Natural killer cell (primary cell): ENCODE measurements at regions not wholly inside any gene's neighbourhood (a gene's known extent, or its start where the extent isn't known, plus 50 kb on each side); places are given as distances from the start of the nearest gene placed in this dataset.

ENCODE experiments used
- ATAC-seq, 3 donors: fragments of 150-1000 bp in 2 of 3; fragments of 200-7000 bp in 1 of 3; cut with Tn5 transposase; 1 replicate in 1 of 3; 2 replicates in 2 of 3; pipeline ENCODE4 v1.10.0; 2021; ENCODE audit warnings: mild to moderate bottlenecking in 2 of 3, moderate library complexity in 2 of 3
- DNase-seq, 2 donors: peaks; one replicate each; pipeline versions ENCODE4 v3.0.0 to v3.0.0-alpha.2; 2013 to 2021; ENCODE audit warnings: mixed read lengths in 1 of 2
- H3K27ac ChIP-seq: one replicate; pipeline ENCODE4 v1.5.1; 2013; ENCODE audit warnings: mild to moderate bottlenecking, low read length
- H3K27me3 ChIP-seq: one replicate; pipeline ENCODE4 v1.6.1; 2013; ENCODE audit warnings: low read length; ENCODE audit not compliant: control insufficient read depth, insufficient read depth
- H3K36me3 ChIP-seq: one replicate; pipeline ENCODE4 v1.6.1; 2013; ENCODE audit warnings: low read length; ENCODE audit not compliant: control insufficient read depth, insufficient read depth
- H3K4me1 ChIP-seq: one replicate; pipeline ENCODE4 v1.6.1; 2013; ENCODE audit warnings: low read length; ENCODE audit not compliant: control insufficient read depth, insufficient read depth
- H3K4me3 ChIP-seq: one replicate; pipeline ENCODE4 v1.5.1; 2013; ENCODE audit warnings: low read length
- H3K9me3 ChIP-seq: one replicate; pipeline ENCODE4 v1.6.1; 2013; ENCODE audit warnings: low read length; ENCODE audit not compliant: control insufficient read depth, insufficient read depth
- H3K27ac Mint-ChIP-seq, 2 donors: one replicate each; pipeline ENCODE4 v1.8.0; 2022; ENCODE audit warnings: mild to moderate bottlenecking in 2 of 2, mixed read lengths in 2 of 2, moderate library complexity in 1 of 2
- H3K27me3 Mint-ChIP-seq, 2 donors: one replicate each; pipeline ENCODE4 v1.8.0; 2022; ENCODE audit warnings: low read depth in 2 of 2, mixed read lengths in 2 of 2
- H3K36me3 Mint-ChIP-seq: one replicate; pipeline ENCODE4 v1.8.0; 2022; ENCODE audit warnings: mixed read lengths
- H3K4me1 Mint-ChIP-seq, 2 donors: one replicate each; pipeline ENCODE4 v1.8.0; 2022; ENCODE audit warnings: mixed read lengths in 2 of 2
- H3K4me3 Mint-ChIP-seq: one replicate; pipeline ENCODE4 v1.8.0; 2022; ENCODE audit warnings: mild to moderate bottlenecking, moderate library complexity, mixed read lengths
- H3K9me3 Mint-ChIP-seq, 2 donors: one replicate each; pipeline ENCODE4 v1.8.0; 2022; ENCODE audit warnings: mixed read lengths in 2 of 2
- WGBS: methylation state at CpG from one replicate; pipeline ENCODE4 v1.1.7; 2013; ENCODE audit warnings: missing lambda C conversion rate; ENCODE audit not compliant: insufficient coverage; 5-methylcytosine and 5-hydroxymethylcytosine counted together
- intact Hi-C: fragments of 100-400 bp; cut with micrococcal nuclease; formaldehyde crosslinking; loops from one replicate; pipeline ENCODE4 v1.14.2; 2022
- TF ChIP-seq, protein P1 (sequence below): fragments of 200-600 bp; IDR thresholded peaks from one replicate; pipeline ENCODE4 v1.8.0; 2022; ENCODE audit warnings: antibody characterized with exemption

DNA sequence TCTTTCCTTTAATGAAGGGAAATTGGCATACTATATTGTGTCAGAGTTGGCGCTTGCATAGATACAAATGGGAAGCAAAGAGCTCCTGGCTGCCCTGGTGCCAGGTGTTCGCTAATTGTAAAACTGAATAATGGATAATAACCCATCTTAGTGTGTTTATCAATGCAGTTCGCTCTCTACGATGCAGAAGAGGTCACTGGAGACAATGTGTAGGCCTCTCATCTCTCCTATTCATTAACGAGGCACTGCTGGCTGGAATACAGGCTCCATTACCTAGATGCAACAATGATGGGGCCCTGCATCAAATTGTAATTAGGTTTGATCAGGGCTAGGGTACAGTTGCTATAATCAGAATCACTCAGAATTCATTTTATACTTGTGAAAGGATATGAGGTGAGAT is 171.0 kb downstream of the RMI1 start:
- TF ChIP-seq, protein P1, sequence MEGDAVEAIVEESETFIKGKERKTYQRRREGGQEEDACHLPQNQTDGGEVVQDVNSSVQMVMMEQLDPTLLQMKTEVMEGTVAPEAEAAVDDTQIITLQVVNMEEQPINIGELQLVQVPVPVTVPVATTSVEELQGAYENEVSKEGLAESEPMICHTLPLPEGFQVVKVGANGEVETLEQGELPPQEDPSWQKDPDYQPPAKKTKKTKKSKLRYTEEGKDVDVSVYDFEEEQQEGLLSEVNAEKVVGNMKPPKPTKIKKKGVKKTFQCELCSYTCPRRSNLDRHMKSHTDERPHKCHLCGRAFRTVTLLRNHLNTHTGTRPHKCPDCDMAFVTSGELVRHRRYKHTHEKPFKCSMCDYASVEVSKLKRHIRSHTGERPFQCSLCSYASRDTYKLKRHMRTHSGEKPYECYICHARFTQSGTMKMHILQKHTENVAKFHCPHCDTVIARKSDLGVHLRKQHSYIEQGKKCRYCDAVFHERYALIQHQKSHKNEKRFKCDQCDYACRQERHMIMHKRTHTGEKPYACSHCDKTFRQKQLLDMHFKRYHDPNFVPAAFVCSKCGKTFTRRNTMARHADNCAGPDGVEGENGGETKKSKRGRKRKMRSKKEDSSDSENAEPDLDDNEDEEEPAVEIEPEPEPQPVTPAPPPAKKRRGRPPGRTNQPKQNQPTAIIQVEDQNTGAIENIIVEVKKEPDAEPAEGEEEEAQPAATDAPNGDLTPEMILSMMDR, result no peak
- WGBS, result 92% methylated on average over 5 of the region's 5 CpGs
- H3K4me1 Mint-ChIP-seq, result no peaks in the 10 kb centered on the region

DNA sequence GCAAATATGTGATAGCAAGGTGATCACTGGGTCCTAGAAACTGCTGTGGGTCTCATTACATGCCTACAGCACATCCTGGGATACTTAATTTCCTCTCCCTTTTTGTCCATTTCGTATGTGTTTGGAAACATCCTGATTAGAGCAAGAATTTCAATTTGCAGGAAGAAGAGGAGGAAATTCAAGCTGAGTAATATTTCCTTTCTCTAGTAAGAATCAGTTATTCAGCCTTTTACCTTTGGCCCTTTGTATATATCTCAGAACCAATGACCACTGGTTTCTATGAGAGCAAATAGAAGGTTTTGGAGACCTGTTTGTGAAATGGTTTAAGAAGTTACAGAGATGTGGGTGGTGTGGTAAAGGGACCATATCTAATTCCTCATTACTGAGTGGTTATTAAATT is 171.6 kb downstream of the RMI1 start:
- H3K4me3 ChIP-seq, result no peak overlapping the region
- H3K27me3 Mint-ChIP-seq, result peaks cover 8 to 27% of the 10 kb centered on the region in 2 donors
- H3K4me3 Mint-ChIP-seq, result no peak overlapping the region
- H3K36me3 Mint-ChIP-seq, result no peaks in the 10 kb centered on the region
- no peaks in the 10 kb centered on the region for H3K27me3 ChIP-seq
- no peaks in the 10 kb centered on the region for H3K9me3 Mint-ChIP-seq
- TF ChIP-seq, protein P1, result no peak
- H3K9me3 ChIP-seq, result no peaks in the 10 kb centered on the region
- ATAC-seq (no peak), DNase-seq (no peak)
- no peak overlapping the region for H3K27ac ChIP-seq
- WGBS, result no CpG with 5 or more reads among the region's 1 CpG
- no peak overlapping the region for H3K27ac Mint-ChIP-seq
- no peaks in the 10 kb centered on the region for H3K36me3 ChIP-seq
- no peaks in the 10 kb centered on the region for H3K4me1 Mint-ChIP-seq
- intact Hi-C loops, result no loop called here
- no peaks in the 10 kb centered on the region for H3K4me1 ChIP-seq

More for the DNA sequence above, 171.0 kb downstream of the RMI1 start:
- no peaks in the 10 kb centered on the region for H3K27me3 ChIP-seq
- ATAC-seq (no peak), DNase-seq (no peak)
- peaks cover 8 to 27% of the 10 kb centered on the region in 2 donors for H3K27me3 Mint-ChIP-seq
- intact Hi-C loops, result no loop called here
- no peaks in the 10 kb centered on the region for H3K4me1 ChIP-seq
- H3K36me3 Mint-ChIP-seq, result no peaks in the 10 kb centered on the region
- no peak overlapping the region for H3K27ac Mint-ChIP-seq
- no peak overlapping the region for H3K4me3 ChIP-seq
- H3K36me3 ChIP-seq, result no peaks in the 10 kb centered on the region
- H3K9me3 ChIP-seq, result no peaks in the 10 kb centered on the region
- no peak overlapping the region for H3K27ac ChIP-seq
- H3K4me3 Mint-ChIP-seq, result no peak overlapping the region
- H3K9me3 Mint-ChIP-seq, result no peaks in the 10 kb centered on the region

DNA sequence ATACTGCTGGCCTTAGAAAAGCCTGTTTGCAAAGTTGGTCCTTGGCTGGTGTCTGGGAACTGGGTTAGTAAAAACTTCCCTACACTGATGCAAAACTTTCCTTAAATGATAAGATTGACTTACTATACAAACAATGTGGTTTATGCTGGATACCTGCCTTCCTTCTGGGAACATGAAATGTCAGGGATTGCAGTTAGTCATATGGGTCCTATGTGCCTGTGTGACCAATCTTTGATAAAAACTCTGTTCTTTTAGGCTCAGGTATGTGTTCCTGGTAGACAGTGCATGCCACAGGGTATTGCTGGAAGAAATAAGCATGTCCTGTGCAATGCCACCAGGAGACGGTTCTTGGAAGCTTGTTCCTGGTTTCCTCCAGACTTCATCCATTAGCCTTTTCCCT is 173.3 kb downstream of the RMI1 start:
- H3K9me3 ChIP-seq, result no peaks in the 10 kb centered on the region
- 87% methylated on average over 1 of the region's 1 CpG for WGBS
- H3K4me3 Mint-ChIP-seq, result no peak overlapping the region
- no peak overlapping the region for H3K27ac Mint-ChIP-seq
- TF ChIP-seq, protein P1, result no peak
- H3K36me3 ChIP-seq, result no peaks in the 10 kb centered on the region
- H3K36me3 Mint-ChIP-seq, result no peaks in the 10 kb centered on the region
- intact Hi-C loops, result no loop called here
- no peak overlapping the region for H3K4me3 ChIP-seq
- no peaks in the 10 kb centered on the region for H3K4me1 ChIP-seq
- H3K27me3 ChIP-seq, result no peaks in the 10 kb centered on the region
- ATAC-seq (no peak), DNase-seq (no peak)
- no peak overlapping the region for H3K27ac ChIP-seq
- H3K4me1 Mint-ChIP-seq, result no peaks in the 10 kb centered on the region
- peaks cover 7 to 28% of the 10 kb centered on the region in 2 donors for H3K27me3 Mint-ChIP-seq
- no peaks in the 10 kb centered on the region for H3K9me3 Mint-ChIP-seq

DNA sequence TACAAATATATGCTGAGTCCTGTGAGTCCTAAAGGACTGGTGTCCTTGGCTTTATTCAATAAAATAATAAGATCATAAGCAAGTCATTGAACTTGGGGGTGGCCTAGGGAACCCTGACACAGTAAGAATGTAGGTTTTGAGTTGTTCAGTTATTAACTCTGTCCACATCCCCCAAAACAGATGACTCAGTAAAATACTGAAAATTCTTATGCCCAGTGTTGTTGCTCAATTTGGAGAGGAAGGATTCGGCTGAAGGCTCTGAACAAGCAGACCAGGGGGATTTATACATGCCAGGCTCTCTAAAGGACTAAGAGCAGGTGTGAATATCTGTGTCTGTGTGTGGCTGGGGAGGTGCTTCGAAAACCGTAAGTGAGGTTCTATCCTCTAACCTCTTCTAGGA is 173.7 kb downstream of the RMI1 start:
- H3K36me3 Mint-ChIP-seq, result no peaks in the 10 kb centered on the region
- TF ChIP-seq, protein P1, result no peak
- H3K9me3 ChIP-seq, result no peaks in the 10 kb centered on the region
- no peaks in the 10 kb centered on the region for H3K4me1 Mint-ChIP-seq
- WGBS, result 100% methylated on average over 1 of the region's 3 CpGs
- ATAC-seq (no peak), DNase-seq (no peak)
- H3K4me1 ChIP-seq, result no peaks in the 10 kb centered on the region
- H3K27ac Mint-ChIP-seq, result no peak overlapping the region
- no peak overlapping the region for H3K4me3 Mint-ChIP-seq
- H3K27me3 ChIP-seq, result no peaks in the 10 kb centered on the region
- no peak overlapping the region for H3K4me3 ChIP-seq
- intact Hi-C loops, result no loop called here
- H3K36me3 ChIP-seq, result no peaks in the 10 kb centered on the region
- peaks cover 11 to 32% of the 10 kb centered on the region in 2 donors for H3K27me3 Mint-ChIP-seq
- H3K27ac ChIP-seq, result no peak overlapping the region
- H3K9me3 Mint-ChIP-seq, result no peaks in the 10 kb centered on the region
